C4-2B (cell line): ENCODE measurements at regions not wholly inside any gene's neighbourhood (a gene's known extent, or its start where the extent isn't known, plus 50 kb on each side); places are given as distances from the start of the nearest gene placed in this dataset.

ENCODE experiments used
- ZFX ChIP-seq: fragments of 450-650 bp; IDR thresholded peaks from 2 replicates; pipeline ENCODE4 v1.6.1; 2017
- TF ChIP-seq, protein P1 (sequence below): fragments of 450-650 bp; conservative IDR thresholded peaks from 2 replicates; pipeline ENCODE4 v1.5.1; 2017; ENCODE audit warnings: mild to moderate bottlenecking

- TF ChIP-seq, protein P1, sequence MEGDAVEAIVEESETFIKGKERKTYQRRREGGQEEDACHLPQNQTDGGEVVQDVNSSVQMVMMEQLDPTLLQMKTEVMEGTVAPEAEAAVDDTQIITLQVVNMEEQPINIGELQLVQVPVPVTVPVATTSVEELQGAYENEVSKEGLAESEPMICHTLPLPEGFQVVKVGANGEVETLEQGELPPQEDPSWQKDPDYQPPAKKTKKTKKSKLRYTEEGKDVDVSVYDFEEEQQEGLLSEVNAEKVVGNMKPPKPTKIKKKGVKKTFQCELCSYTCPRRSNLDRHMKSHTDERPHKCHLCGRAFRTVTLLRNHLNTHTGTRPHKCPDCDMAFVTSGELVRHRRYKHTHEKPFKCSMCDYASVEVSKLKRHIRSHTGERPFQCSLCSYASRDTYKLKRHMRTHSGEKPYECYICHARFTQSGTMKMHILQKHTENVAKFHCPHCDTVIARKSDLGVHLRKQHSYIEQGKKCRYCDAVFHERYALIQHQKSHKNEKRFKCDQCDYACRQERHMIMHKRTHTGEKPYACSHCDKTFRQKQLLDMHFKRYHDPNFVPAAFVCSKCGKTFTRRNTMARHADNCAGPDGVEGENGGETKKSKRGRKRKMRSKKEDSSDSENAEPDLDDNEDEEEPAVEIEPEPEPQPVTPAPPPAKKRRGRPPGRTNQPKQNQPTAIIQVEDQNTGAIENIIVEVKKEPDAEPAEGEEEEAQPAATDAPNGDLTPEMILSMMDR, result no peak
- no peak for TF ChIP-seq ZFX
Measured at GRCh38 chr2:222055328-222055727, 243.5 kb downstream of the PAX3 start.
